ENCODE measurements at regions not wholly inside any gene's neighbourhood (a gene's known extent, or its start where the extent isn't known, plus 50 kb on each side); places are given as distances from the start of the nearest gene placed in this dataset.

DNA sequence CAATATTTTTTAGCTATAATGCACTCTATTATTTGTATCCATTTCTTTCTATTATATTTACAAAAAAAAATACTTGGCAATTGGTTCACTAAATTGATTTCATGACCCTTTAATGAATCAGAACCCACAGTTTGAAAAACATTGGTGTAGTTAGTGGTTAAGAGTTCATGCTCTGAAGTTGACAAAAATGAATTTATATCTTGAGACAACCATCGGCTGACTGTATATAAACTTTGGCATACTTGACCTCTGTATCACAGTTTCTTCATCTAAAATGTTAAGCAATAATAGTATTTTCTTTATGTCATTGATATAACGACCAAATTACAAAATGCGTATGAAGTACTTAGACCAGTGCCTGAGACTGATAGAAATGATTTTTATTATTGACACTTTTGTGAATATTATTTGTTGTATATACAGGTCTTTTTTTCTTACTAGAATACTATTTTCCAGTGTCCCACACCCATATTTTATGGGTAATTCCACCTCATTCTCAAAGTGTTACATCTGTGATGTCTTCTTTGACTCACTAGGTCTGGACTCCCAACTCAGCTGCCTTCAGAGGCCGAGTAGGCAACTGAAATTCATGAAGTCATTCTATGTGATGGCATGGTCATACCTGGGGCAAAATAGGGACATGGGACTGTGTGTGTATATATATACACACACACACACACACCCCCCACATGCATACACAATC is 459.2 kb downstream of the RFPL4B start:
- DNase-seq = no peak

GRCh38 chr6:112821476-112821875 is 474.3 kb downstream of the RFPL4B start:
- DNase-seq = no peak

DNA sequence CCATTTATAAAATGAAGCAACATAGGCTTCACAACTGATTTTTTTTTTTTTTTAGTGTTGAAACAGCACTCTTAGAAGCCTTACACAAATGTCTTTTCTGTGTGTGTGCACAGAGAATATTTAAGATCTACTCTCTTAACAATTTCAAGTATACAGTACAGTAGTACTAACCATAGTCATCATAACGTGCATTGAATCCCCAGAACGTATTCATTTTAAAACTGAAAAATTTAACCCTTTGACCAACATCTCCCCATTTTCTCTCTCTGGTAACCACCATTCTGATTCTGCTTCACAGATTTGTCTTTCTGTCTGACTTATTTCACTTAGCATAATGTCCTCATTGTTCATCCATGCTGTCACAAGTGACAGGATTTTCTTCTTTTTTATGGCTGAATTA is 475.6 kb downstream of the RFPL4B start:
- no peak for DNase-seq

DNA sequence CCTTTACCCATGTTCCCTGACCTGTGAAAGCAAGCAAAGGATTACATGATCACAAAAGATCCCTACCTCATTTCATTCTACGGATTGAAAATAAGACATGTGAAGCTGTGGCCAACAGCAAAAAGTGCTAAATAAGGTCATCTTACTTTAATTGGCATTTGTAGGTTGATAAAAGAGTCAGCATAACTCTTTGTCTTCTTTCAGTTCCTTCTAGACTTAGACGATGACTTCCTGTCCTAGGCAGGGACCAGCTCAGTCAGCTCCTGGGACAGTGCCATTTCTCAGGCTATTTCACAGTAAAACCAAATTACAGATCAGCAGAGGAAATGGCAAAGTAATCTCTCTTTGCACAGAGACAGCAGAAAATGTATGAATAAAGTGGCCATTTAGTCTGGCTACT is 480.7 kb downstream of the RFPL4B start:
- no peak for DNase-seq

GRCh38 chr6:112831022-112831421 is 483.9 kb downstream of the RFPL4B start:
- DNase-seq = no peak

- no peak for DNase-seq
Measured at GRCh38 chr6:112833581-112834131, 486.5 kb downstream of the RFPL4B start.

DNA sequence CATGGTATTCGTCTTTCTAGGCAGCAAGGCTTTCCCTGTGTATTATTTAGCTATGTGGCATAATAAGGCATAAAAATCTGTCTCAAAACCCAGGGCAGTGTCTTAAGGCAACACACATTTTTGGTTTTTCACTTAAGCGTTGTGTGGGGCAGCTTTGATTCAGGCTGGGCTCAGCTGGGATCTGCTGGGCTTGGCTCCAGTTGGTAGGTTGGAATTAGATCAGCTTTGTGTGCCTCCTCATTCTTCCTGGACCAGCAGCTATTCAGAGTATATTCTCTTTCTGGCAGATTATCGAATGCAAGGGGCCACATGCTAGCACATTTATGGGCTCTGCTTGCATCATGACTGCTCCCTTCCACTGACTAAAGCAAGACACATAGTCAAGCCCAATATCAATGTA is 487.9 kb downstream of the RFPL4B start:
- no peak for DNase-seq

DNA sequence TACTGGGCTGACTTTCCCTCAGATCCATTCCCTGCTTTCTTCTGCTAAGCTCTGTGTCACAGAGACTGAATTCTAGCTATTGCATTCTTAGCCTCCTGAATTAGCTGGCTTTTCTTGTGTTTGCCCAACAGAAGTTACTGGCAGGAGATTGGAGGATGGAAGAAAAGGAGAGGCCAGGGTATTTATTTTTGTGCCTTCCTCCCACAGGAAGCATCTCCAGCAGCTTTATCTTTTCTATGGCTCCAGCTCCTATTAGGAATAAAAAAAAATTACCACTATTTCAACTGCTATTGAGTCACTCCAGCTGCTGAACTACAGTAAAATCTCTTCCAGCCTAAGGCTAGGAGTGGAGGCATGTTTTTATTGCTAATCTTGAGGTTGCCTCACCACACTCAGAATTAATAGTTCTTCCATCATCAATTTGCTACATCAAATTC is 492.4 kb downstream of the RFPL4B start:
- no peak for DNase-seq

GRCh38 chr6:112841553-112842329 is 494.6 kb downstream of the RFPL4B start:
- DNase-seq = no peak

- no peak for DNase-seq
Measured at GRCh38 chr6:112842330-112842685, 495.2 kb downstream of the RFPL4B start.

DNA sequence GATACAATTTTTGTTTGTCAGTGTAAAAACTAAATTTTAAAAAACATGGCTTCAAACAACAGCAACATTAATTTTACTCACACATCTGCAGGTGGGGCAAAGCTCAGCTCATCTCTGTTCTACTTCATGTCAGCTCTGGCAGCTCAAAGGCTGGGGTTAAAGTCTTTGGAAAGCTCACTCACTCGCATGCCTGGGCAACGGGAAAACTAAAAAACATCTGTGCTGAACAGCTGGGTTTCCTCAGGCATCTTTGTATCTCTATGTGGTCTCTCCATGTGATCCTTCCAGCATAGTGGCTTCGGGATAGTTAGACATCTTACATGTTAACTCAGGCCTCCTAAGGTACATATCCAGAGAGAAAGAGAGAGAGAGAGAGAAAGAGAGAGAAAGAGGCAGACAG is 499.6 kb downstream of the RFPL4B start:
- no peak for DNase-seq

GRCh38 chr6:112851146-112851545 is 504.0 kb downstream of the RFPL4B start:
- DNase-seq = no peak

- DNase-seq = no peak
Measured at GRCh38 chr6:112853162-112853561, 506.0 kb downstream of the RFPL4B start.

GRCh38 chr6:112863753-112864152 is 516.6 kb downstream of the RFPL4B start:
- no peak for DNase-seq

DNA sequence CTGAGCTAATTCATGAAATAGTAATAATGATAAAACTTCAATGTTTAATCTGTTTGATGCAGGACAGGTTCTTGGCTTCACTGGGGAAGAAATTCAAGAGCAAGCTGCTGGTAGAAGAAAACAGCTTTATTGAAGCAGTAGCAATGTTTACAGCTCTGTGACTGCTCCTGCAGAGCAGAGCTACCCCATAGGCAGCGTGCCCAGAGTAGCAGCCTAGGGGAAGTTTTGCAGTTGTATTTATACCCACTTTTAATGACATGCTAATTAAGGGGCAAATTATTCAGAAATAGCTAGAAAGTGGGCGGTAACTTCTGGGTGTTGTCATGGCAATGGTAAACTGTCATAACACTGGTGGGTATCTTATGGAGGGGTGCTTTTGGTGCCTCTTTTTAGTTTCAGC is 518.0 kb downstream of the RFPL4B start:
- DNase-seq = no peak

DNA sequence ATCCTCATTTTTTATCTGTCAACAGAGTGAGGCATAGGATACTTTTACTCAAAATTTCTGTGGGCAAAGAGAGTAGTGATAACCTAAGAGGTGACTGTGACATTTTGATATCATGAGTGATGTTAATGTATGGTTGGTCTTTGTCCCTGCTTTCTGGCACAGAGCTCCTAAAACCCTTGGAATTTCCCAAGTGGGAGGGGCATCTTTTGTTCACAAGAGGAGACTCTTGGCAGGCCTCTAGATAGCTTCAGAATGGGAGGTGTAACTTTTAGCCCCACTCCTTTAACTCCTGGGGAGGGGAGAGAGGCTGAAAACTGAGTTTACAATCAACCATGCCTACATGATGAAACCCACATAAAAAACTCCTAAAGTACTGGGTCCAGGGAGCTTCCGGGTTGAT is 527.8 kb downstream of the RFPL4B start:
- no peak for DNase-seq

GRCh38 chr6:112877134-112878100 is 530.3 kb downstream of the RFPL4B start:
- DNase-seq = no peak

DNA sequence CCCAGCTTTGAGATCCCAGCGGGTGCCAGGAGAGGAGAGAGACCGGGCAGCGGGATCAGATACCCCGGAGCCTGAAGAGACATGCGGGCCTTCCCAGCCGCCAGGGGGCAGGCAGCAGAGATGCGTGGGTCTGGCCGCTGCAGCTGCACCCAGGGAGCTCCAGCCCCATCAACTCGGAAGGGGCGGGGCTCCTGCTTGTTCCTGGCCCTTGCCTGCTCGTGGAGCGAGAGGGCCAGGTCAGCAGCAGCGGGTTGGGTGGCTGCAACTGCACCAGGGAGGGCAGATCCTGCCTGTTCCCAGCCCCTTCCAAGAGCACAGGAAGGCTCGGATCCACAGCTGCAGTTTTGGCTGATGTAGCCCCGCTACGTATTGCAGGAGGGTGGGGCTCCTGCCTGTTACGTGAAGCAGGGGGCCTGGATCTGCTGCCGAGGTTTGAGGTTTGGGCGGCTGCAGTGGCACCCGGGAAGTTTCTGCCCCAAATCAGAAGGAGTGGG is 532.8 kb downstream of the RFPL4B start:
- no peak for DNase-seq

- no peak for DNase-seq
Measured at GRCh38 chr6:112881027-112881426, 533.9 kb downstream of the RFPL4B start.

GRCh38 chr6:112881828-112882780 is 535.0 kb downstream of the RFPL4B start:
- DNase-seq = no peak

DNA sequence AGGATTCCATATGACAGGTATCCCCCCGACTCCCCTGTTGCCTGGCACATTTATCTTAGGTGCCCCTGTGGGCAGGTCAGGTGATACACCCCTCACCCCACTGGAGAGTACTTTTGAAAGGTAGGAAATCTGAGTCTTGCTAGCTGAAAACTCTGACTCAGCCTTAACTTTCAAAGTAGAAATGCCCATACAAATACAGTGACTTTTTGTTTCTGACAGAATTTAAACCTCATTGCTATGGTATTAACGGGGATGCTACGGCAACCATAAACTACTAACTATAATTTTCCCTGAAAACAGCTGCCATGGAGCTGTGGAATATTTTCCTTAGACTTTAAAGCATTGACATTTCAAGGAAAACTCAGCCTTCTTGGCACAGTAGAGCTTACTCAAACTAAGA is 536.0 kb downstream of the RFPL4B start:
- no peak for DNase-seq

DNA sequence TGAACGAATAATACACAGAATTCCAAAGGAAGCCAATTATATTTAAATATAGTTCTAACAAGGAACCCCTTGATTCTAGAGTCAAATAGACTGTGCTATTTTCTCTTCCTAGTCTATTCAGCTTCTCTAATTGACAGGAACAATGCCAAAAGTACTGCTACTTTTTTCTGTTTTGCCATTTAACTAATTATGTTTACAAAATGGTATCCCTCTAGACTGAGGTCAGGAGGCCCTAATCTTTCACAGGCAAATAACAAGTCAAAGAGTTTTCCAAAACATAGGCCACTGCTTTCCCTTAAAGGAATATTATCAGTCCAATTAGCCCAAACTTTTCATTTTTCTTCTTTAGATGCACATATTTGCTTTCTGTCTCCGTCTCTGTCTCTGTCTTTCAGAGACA is 539.3 kb downstream of the RFPL4B start:
- DNase-seq = no peak
